GM12878 (cell line): ENCODE measurements at regions not wholly inside any gene's neighbourhood (a gene's known extent, or its start where the extent isn't known, plus 50 kb on each side); places are given as distances from the start of the nearest gene placed in this dataset.

Experiments used
- ATAC-seq: fragments of 200-7000 bp; cut with Tn5 transposase; 3 replicates; pipeline ENCODE4 v1.9.1; 2020; ENCODE audit warnings: mild to moderate bottlenecking, moderate library complexity
- BruUV-seq: library from RNA; stranded (reverse); fragments of 400-500 nt; replicated peaks from 2 replicates; lab custom pipeline; 2021; lab: Mats Ljungman, UMichigan
- CTCF ChIA-PET: fragments of 300-600 bp; sonication (Branson Sonifier 250); formaldehyde crosslinking; extraction: SDS; loops from one replicate; lab custom pipeline; 2021; ENCODE audit warnings: inconsistent platforms; lab: Yijun Ruan, JAX
- POLR2A ChIA-PET: fragments of 350-600 bp; formaldehyde crosslinking; extraction: SDS; loops from one replicate; lab custom pipeline; 2021; ENCODE audit warnings: inconsistent platforms; lab: Charles Lee
- RAD21 ChIA-PET: fragments of 300-600 bp; sonication (Branson Sonifier 250); formaldehyde crosslinking; loops from one replicate; lab custom pipeline; 2023; ENCODE audit warnings: antibody characterized with exemption; ENCODE audit not compliant: unreplicated experiment; lab: Charles Lee
- SMC1A ChIA-PET: fragments of 300-600 bp; sonication (Branson Sonifier 250); formaldehyde crosslinking; loops from one replicate; lab custom pipeline; 2023; ENCODE audit not compliant: unreplicated experiment, uncharacterized antibody; lab: Charles Lee
- DNase-seq: peaks from one replicate; pipeline ENCODE4 v3.0.0-alpha.2; 2011; ENCODE audit warnings: low read depth, low spot score
- FAIRE-seq: peaks from 3 replicates; lab custom pipeline; 2011; peaks lifted over from hg19 to GRCh38; lab: Jason Lieb, UNC
- H2AFZ ChIP-seq: 2 replicates; pipeline ENCODE4 v1.6.0; 2011; ENCODE audit warnings: low read depth, low read length, control low read depth; ENCODE audit not compliant: control insufficient read depth
- H3K27ac ChIP-seq: 2 replicates; pipeline ENCODE4 v1.5.1; 2011; ENCODE audit warnings: control low read depth; ENCODE audit not compliant: control insufficient read depth, insufficient read depth
- H3K27me3 ChIP-seq, 2 experiments: replicated peaks in 1 of 2; 2 replicates each; pipeline versions ENCODE4 v1.6.0 to v1.6.1; 2011; ENCODE audit warnings: low read length in 1 of 2; ENCODE audit not compliant: control insufficient read depth in 2 of 2, insufficient read depth in 2 of 2
- H3K36me3 ChIP-seq, 2 experiments: 2 replicates each; pipeline ENCODE4 v1.5.1; 2011; ENCODE audit warnings: low read length in 1 of 2; ENCODE audit not compliant: control insufficient read depth in 2 of 2, insufficient read depth in 2 of 2
- H3K4me1 ChIP-seq: 2 replicates; pipeline ENCODE4 v1.6.1; 2011; ENCODE audit warnings: mild to moderate bottlenecking, low read length, moderate library complexity, mixed read lengths; ENCODE audit not compliant: control insufficient read depth, insufficient read depth
- H3K4me2 ChIP-seq: 2 replicates; pipeline ENCODE4 v1.6.0; 2011; ENCODE audit warnings: control low read depth; ENCODE audit not compliant: control insufficient read depth, insufficient read depth
- H3K4me3 ChIP-seq: fragments of 200-600 bp; sonication (generic); 2 replicates; pipeline ENCODE4 v1.5.1; 2016
- H3K79me2 ChIP-seq: 2 replicates; pipeline ENCODE4 v1.6.0; 2011; ENCODE audit warnings: low read length; ENCODE audit not compliant: control insufficient read depth, insufficient read depth
- H3K9ac ChIP-seq: 2 replicates; pipeline ENCODE4 v1.8.0; 2011; ENCODE audit warnings: low read length, control low read depth, mixed read lengths; ENCODE audit not compliant: control insufficient read depth, insufficient read depth
- H3K9me3 ChIP-seq: replicated peaks from 3 replicates; pipeline ENCODE4 v1.5.1; 2011; ENCODE audit warnings: mild to moderate bottlenecking, low read length; ENCODE audit not compliant: control insufficient read depth, insufficient read depth
- H4K20me1 ChIP-seq: 2 replicates; pipeline ENCODE4 v1.6.0; 2011; ENCODE audit not compliant: control insufficient read depth, insufficient read depth
- BCL3 ChIP-seq: IDR thresholded peaks from 2 replicates; pipeline ENCODE4 v1.6.1; 2011; ENCODE audit warnings: borderline replicate concordance, low read depth, mild to moderate bottlenecking, moderate library complexity, low read length; ENCODE audit not compliant: insufficient read depth, poor library complexity, severe bottlenecking
- IRF3 ChIP-seq: fragments of 450-650 bp; IDR thresholded peaks from 2 replicates; pipeline ENCODE4 v1.6.1; 2014; ENCODE audit warnings: mild to moderate bottlenecking
- MEF2B ChIP-seq: fragments of 450-650 bp; IDR thresholded peaks from 2 replicates; pipeline ENCODE4 v1.6.1; 2018; ENCODE audit warnings: mild to moderate bottlenecking, moderate library complexity; ENCODE audit not compliant: partially characterized antibody, poor library complexity, severe bottlenecking
- RFX5 ChIP-seq: IDR thresholded peaks from 2 replicates; pipeline ENCODE4 v1.6.1; 2011; ENCODE audit warnings: low read depth, low read length, improper control_type of control experiment
- SUPT20H ChIP-seq: IDR thresholded peaks from 2 replicates; pipeline ENCODE4 v1.6.1; 2011; ENCODE audit warnings: low read depth, mild to moderate bottlenecking, low read length, moderate library complexity, borderline replicate concordance; ENCODE audit not compliant: control insufficient read depth
- ZNF274 ChIP-seq: IDR thresholded peaks from one replicate; pipeline ENCODE4 v1.8.0; 2011; ENCODE audit not compliant: insufficient read length, insufficient read depth
- WGBS: methylation state at CpG from one replicate; pipeline ENCODE4 v1.1.6; 2016; ENCODE audit warnings: low lambda C conversion rate; ENCODE audit not compliant: insufficient replicate concordance, insufficient coverage; ENCODE audit errors: missing lambda C conversion rate; 5-methylcytosine and 5-hydroxymethylcytosine counted together
- in situ Hi-C: fragments of 300-500 bp; cut with MboI; formaldehyde crosslinking; loops from 9 replicates; pipeline ENCODE4 v1.14.3; 2018; ENCODE audit warnings: mixed read lengths
- intact Hi-C: fragments of 100-400 bp; cut with micrococcal nuclease; formaldehyde crosslinking; loops from one replicate; pipeline ENCODE4 v1.14.2; 2022; ENCODE audit not compliant: unreplicated experiment

- no peak for TF ChIP-seq IRF3
- TF ChIP-seq ZNF274, result no peak
- no peak for TF ChIP-seq BCL3
- TF ChIP-seq SUPT20H, result no peak
Measured at GRCh38 chr13:103859952-103860351, 793.7 kb upstream of the SLC10A2 start (continued).

GRCh38 chr13:103852036-103852435 lies 785.8 kb upstream of the SLC10A2 start:
- no TSS peak for BruUV-seq
- TF ChIP-seq RFX5 (no peak), MEF2B (no peak)
- H3K4me3 ChIP-seq, result no peak overlapping the region
- no peaks in the 10 kb centered on the region for H3K27me3 ChIP-seq
- CTCF ChIA-PET, result interaction anchor here (0.9 to 1.2 kb wide), 2 partner anchors 8 to 10 kb away, joined by 3 read pairs; no protein-coding TSS in a partner anchor
- H3K27ac ChIP-seq, result no peak overlapping the region
- no peaks in the 10 kb centered on the region for H3K36me3 ChIP-seq
- WGBS, result 32% methylated on average over 5 of the region's 5 CpGs
- H2AFZ ChIP-seq, result no peak overlapping the region
- no peak overlapping the region for H3K9ac ChIP-seq
- H3K4me1 ChIP-seq, result no peaks in the 10 kb centered on the region
- in situ Hi-C loops, result no loop called here
- no peaks in the 10 kb centered on the region for H4K20me1 ChIP-seq
- intact Hi-C loops, result no loop called here
- no peak for DNase-seq
- SMC1A ChIA-PET, result interaction anchor here (0.7 kb wide), 1 partner anchor 39 kb away, joined by 3 read pairs; no protein-coding TSS in a partner anchor
- no peak overlapping the region for H3K4me2 ChIP-seq
- no peak for FAIRE-seq
- POLR2A ChIA-PET, result no interaction called here
- RAD21 ChIA-PET, result no interaction called here
- H3K9me3 ChIP-seq, result no peaks in the 10 kb centered on the region
- ATAC-seq, result no peak
- no peaks in the 10 kb centered on the region for H3K79me2 ChIP-seq
